OCI-LY3 (cell line): ENCODE measurements at regions not wholly inside any gene's neighbourhood (a gene's known extent, or its start where the extent isn't known, plus 50 kb on each side); places are given as distances from the start of the nearest gene placed in this dataset.
"Not testable (repeated sequence)": the region's sequence is repeated elsewhere in the genome, so short reads cannot be mapped to it uniquely, and the experiment has no call there.

Source experiments
- H2AFZ ChIP-seq: fragments of 200-600, 300-600 bp; shearing (Covaris generic); 2 replicates; pipeline ENCODE4 v1.6.0; 2014; ENCODE audit warnings: antibody characterized with exemption, low read depth, low read length
- H3K27ac ChIP-seq: fragments of 200-600, 300-600 bp; sonication (generic); 2 replicates; pipeline ENCODE4 v1.5.1; 2014; ENCODE audit warnings: mild to moderate bottlenecking, low read length, moderate library complexity, mixed read lengths
- H3K27me3 ChIP-seq: fragments of 200-600, 300-600 bp; sonication (generic); 2 replicates; pipeline ENCODE4 v1.6.1; 2014; ENCODE audit warnings: low read depth, low read length, mixed read lengths
- H3K36me3 ChIP-seq: fragments of 200-600, 300-600 bp; sonication (generic); replicated peaks from 2 replicates; pipeline ENCODE3; 2014; ENCODE audit warnings: low read depth, low read length, mixed read lengths
- H3K4me1 ChIP-seq: fragments of 300-600, 200-600 bp; sonication (generic); 2 replicates; pipeline ENCODE4 v1.6.1; 2014; ENCODE audit warnings: low read length, mixed read lengths
- H3K4me2 ChIP-seq: fragments of 200-600, 300-600 bp; sonication (generic); 2 replicates; pipeline ENCODE4 v1.6.1; 2014; ENCODE audit warnings: low read length, mixed read lengths
- H3K4me3 ChIP-seq: fragments of 300-600, 200-600 bp; sonication (generic); 2 replicates; pipeline ENCODE4 v1.5.1; 2014; ENCODE audit warnings: antibody characterized with exemption, mild to moderate bottlenecking, low read length, moderate library complexity
- H3K79me2 ChIP-seq: fragments of 300-600, 200-600 bp; shearing (Covaris generic); 2 replicates; pipeline ENCODE4 v1.6.1; 2014; ENCODE audit warnings: mild to moderate bottlenecking, low read length, mixed read lengths
- H3K9ac ChIP-seq: fragments of 300-600, 200-600 bp; shearing (Covaris generic); 2 replicates; pipeline ENCODE4 v1.6.0; 2014; ENCODE audit warnings: mild to moderate bottlenecking, low read length, moderate library complexity
- H3K9me3 ChIP-seq: fragments of 200-600, 300-600 bp; shearing (Covaris generic); 2 replicates; pipeline ENCODE4 v1.6.1; 2014; ENCODE audit warnings: low read length, mixed read lengths; ENCODE audit not compliant: insufficient read depth
- H4K20me1 ChIP-seq: fragments of 200-600, 300-600 bp; sonication (generic); 2 replicates; pipeline ENCODE4 v1.6.1; 2016; ENCODE audit warnings: low read length, mixed read lengths; ENCODE audit not compliant: insufficient read depth
- EZH2phosphoT487 ChIP-seq: fragments of 200-600 bp; shearing (Covaris generic); IDR thresholded peaks from 2 replicates; pipeline ENCODE4 v1.6.1; 2018; ENCODE audit warnings: antibody characterized with exemption, mixed run types, low read depth
- TF ChIP-seq, protein P1 (sequence below): fragments of 200-600, 300-600 bp; sonication (generic); IDR thresholded peaks from 2 replicates; pipeline ENCODE4 v1.5.1; 2014; ENCODE audit warnings: antibody characterized with exemption, low read length, low read depth

DNA sequence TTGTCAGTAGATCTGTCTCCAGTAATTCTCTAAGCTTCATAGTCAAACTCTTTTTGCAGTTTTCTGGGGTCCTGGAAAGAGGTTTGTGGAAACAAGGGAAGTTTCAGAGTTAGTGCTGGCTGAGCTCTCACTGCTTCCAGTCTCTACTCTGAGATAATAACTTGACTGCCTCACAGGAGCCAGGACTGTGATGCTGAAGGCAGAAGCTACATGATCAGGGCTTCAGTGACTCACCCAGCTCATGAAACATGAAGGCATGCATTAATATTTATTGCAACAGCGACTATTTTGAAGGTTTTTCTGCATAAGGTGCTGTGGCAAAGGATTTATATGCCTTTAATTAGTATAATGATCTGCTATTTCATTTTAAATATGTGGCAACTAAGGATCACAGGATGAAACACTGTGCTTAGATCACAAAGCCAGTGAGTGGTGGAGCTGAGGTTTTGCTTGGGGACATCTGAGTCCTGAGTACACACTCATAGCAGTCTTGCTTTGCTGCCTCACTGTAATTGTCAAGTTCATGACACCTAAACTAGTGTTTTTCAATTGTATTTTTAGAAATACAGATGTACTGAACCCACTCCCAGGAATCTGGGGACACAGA lies 448.4 kb upstream of the GCFC2 start:
- Histone ChIP-seq H3K9me3 (no peaks in the 10 kb centered on the region), H3K4me3 (no peak overlapping the region)

DNA sequence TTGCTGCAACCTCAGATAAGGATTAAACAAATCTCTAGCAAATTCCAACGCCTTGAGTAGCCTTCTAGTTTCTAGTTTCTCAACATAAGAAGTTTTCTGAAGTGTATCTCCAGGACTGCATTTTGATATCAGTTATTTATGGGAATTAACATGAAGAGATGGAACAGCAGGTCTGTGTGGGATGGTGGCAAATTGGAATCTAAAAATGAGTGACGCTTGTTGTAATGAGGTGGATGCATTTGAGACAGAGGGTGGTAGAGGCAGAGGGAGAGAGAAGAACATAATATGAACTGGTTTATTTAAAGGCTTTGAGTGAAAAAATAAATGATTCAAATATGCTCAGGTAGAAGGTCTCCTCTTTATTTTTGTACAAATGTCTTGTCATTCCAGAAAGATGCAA lies 446.8 kb upstream of the GCFC2 start:
- Histone ChIP-seq H3K27ac (no peak overlapping the region), H4K20me1 (no peaks in the 10 kb centered on the region), H3K9me3 (no peaks in the 10 kb centered on the region), H3K4me3 (no peak overlapping the region), H3K4me1 (no peaks in the 10 kb centered on the region), H2AFZ (no peak overlapping the region), H3K9ac (no peak overlapping the region), H3K27me3 (no peaks in the 10 kb centered on the region), H3K4me2 (no peak overlapping the region), H3K36me3 (no peaks in the 10 kb centered on the region), H3K79me2 (no peaks in the 10 kb centered on the region)
- TF ChIP-seq, protein P1, sequence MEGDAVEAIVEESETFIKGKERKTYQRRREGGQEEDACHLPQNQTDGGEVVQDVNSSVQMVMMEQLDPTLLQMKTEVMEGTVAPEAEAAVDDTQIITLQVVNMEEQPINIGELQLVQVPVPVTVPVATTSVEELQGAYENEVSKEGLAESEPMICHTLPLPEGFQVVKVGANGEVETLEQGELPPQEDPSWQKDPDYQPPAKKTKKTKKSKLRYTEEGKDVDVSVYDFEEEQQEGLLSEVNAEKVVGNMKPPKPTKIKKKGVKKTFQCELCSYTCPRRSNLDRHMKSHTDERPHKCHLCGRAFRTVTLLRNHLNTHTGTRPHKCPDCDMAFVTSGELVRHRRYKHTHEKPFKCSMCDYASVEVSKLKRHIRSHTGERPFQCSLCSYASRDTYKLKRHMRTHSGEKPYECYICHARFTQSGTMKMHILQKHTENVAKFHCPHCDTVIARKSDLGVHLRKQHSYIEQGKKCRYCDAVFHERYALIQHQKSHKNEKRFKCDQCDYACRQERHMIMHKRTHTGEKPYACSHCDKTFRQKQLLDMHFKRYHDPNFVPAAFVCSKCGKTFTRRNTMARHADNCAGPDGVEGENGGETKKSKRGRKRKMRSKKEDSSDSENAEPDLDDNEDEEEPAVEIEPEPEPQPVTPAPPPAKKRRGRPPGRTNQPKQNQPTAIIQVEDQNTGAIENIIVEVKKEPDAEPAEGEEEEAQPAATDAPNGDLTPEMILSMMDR = no peak
- no peak for TF ChIP-seq EZH2phosphoT487

More for the DNA sequence above, 448.4 kb upstream of the GCFC2 start:
- Histone ChIP-seq H3K9ac (no peak overlapping the region), H3K79me2 (no peaks in the 10 kb centered on the region), H3K4me2 (no peak overlapping the region), H3K36me3 (no peaks in the 10 kb centered on the region), H4K20me1 (no peaks in the 10 kb centered on the region), H3K27ac (no peak overlapping the region), H3K27me3 (no peaks in the 10 kb centered on the region), H3K4me1 (no peaks in the 10 kb centered on the region), H2AFZ (no peak overlapping the region)
- TF ChIP-seq, protein P1 = no peak

DNA sequence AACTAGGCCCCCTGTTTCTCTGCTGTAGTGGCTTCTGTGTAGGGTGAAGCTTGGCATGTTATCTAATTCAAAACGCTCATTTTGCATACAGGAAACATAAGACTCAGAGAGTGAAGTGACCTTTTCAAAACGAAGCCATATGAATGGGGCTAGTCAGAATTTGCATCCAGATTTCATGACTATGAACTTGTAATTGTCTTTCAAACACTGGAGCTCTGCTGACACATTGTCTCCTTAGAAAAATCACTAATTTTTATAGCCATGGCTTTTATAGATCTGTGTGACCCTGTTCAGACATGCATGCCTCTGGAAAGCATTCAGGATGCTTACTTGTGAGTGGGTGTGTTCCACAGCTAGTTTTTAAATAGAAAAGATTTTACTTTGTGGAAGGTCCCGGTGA lies 444.3 kb upstream of the GCFC2 start:
- Histone ChIP-seq H3K4me3 (no peak overlapping the region), H3K4me2 (no peak overlapping the region), H3K79me2 (no peaks in the 10 kb centered on the region), H3K36me3 (no peaks in the 10 kb centered on the region), H2AFZ (no peak overlapping the region), H3K9ac (no peak overlapping the region), H3K4me1 (no peaks in the 10 kb centered on the region), H4K20me1 (no peaks in the 10 kb centered on the region), H3K9me3 (no peaks in the 10 kb centered on the region), H3K27ac (no peak overlapping the region), H3K27me3 (no peaks in the 10 kb centered on the region)
- no peak for TF ChIP-seq EZH2phosphoT487
- TF ChIP-seq, protein P1 = no peak

DNA sequence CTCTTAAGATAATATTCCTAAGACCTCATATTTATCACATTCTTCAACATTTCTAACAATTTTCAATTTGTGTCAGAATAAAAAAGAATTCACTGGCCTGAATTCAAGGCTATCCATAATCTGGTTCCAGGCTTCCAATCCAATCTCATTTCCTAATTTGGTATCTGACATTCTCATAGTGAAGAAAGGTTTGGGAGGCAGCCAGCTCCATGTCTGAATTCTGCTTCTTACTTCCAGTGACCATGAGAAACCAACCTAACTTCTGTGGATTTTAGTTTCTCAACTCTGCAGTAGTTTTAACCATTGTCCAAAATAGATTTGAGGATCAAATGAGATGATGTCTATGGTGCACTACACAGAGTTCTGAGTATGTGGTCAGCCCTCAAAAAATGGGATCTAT lies 439.1 kb upstream of the GCFC2 start:
- no peaks in the 10 kb centered on the region for H3K27me3 ChIP-seq
- no peaks in the 10 kb centered on the region for H3K9me3 ChIP-seq
- no peak overlapping the region for H3K27ac ChIP-seq
- H2AFZ ChIP-seq = no peak overlapping the region
- H3K79me2 ChIP-seq = no peaks in the 10 kb centered on the region
- H3K9ac ChIP-seq = no peak overlapping the region
- TF ChIP-seq, protein P1 = no peak
- TF ChIP-seq EZH2phosphoT487 = no peak
- no peaks in the 10 kb centered on the region for H3K36me3 ChIP-seq
- no peaks in the 10 kb centered on the region for H4K20me1 ChIP-seq
- no peak overlapping the region for H3K4me3 ChIP-seq
- H3K4me2 ChIP-seq = no peak overlapping the region
- no peaks in the 10 kb centered on the region for H3K4me1 ChIP-seq

DNA sequence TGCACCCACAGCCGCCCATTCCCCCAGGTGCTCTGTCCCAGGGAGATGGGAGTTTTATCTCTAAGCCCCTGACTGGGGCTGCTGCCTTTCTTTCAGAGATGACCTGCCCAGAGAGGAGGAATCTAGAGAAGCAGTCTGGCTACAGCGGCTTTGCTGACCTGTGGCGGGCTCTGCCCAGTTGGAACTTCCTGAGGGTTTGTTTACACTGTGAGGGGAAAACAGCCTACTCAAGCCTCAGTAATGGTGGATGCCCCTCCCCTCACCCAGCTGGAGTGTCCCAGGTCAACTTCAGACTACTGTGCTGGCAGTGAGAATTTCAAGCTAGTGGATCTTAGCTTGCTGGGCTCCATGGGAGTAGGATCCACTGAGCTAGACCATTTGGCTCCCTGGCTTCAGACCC lies 428.6 kb upstream of the GCFC2 start:
- not testable (repeated sequence) for H3K9me3 ChIP-seq, H3K4me3 ChIP-seq, H3K79me2 ChIP-seq, H3K36me3 ChIP-seq, H4K20me1 ChIP-seq, H2AFZ ChIP-seq, H3K27me3 ChIP-seq, H3K4me1 ChIP-seq, H3K9ac ChIP-seq, H3K27ac ChIP-seq, H3K4me2 ChIP-seq
